Mesothelial cell of epicardium (in vitro differentiated cells): ENCODE measurements at regions not wholly inside any gene's neighbourhood (a gene's known extent, or its start where the extent isn't known, plus 50 kb on each side); places are given as distances from the start of the nearest gene placed in this dataset.

Source experiments
- DNase-seq, 2 experiments: peaks; one replicate each; pipeline ENCODE4 v3.0.0; 2021; ENCODE audit warnings: low spot score in 2 of 2; ENCODE audit not compliant: unreplicated experiment in 2 of 2
- H3K27ac Mint-ChIP-seq: 2 replicates; pipeline ENCODE4 v1.8.0; 2021; ENCODE audit warnings: mixed read lengths
- H3K27me3 Mint-ChIP-seq: 2 replicates; pipeline ENCODE4 v1.8.0; 2021; ENCODE audit warnings: low read depth, mixed read lengths
- H3K36me3 Mint-ChIP-seq: 2 replicates; pipeline ENCODE4 v1.8.0; 2021; ENCODE audit warnings: mixed read lengths
- H3K4me1 Mint-ChIP-seq: 2 replicates; pipeline ENCODE4 v1.8.0; 2021; ENCODE audit warnings: mixed read lengths
- H3K4me3 Mint-ChIP-seq: 2 replicates; pipeline ENCODE4 v1.8.0; 2021; ENCODE audit warnings: mild to moderate bottlenecking, moderate library complexity, mixed read lengths
- H3K9me3 Mint-ChIP-seq: 2 replicates; pipeline ENCODE4 v1.8.0; 2021; ENCODE audit warnings: mixed read lengths
- TF ChIP-seq, protein P1 (sequence below): fragments of 200-600 bp; sonication (generic); IDR thresholded peaks from one replicate; pipeline ENCODE4 v1.5.0; 2021; ENCODE audit warnings: antibody characterized with exemption; ENCODE audit not compliant: unreplicated experiment

DNA sequence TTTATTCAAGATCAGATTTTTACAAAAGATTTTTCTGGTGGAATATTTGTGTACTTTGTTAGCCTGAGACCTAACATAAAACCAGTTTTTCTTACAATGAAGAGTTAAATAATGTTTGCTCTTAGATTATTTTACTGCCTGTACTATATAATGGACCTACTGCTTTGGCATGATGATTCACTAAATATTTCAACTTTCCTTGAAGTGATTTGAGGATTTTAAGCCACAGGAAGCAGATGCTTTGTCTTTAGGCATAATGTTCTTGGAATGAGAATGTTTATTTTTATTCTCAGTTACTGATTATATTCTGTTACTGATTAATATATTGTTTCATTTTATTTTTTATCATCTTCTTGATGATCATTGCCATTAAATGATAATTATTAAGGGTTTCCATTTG is 175.3 kb upstream of the LRP1B start:
- Mint-ChIP-seq H3K27ac (no peak overlapping the region), H3K9me3 (peaks cover 27% of the 10 kb centered on the region), H3K4me3 (no peak overlapping the region), H3K27me3 (no peaks in the 10 kb centered on the region), H3K4me1 (peaks cover 8% of the 10 kb centered on the region), H3K36me3 (peaks cover 5% of the 10 kb centered on the region)
- no peak for DNase-seq
- TF ChIP-seq, protein P1, sequence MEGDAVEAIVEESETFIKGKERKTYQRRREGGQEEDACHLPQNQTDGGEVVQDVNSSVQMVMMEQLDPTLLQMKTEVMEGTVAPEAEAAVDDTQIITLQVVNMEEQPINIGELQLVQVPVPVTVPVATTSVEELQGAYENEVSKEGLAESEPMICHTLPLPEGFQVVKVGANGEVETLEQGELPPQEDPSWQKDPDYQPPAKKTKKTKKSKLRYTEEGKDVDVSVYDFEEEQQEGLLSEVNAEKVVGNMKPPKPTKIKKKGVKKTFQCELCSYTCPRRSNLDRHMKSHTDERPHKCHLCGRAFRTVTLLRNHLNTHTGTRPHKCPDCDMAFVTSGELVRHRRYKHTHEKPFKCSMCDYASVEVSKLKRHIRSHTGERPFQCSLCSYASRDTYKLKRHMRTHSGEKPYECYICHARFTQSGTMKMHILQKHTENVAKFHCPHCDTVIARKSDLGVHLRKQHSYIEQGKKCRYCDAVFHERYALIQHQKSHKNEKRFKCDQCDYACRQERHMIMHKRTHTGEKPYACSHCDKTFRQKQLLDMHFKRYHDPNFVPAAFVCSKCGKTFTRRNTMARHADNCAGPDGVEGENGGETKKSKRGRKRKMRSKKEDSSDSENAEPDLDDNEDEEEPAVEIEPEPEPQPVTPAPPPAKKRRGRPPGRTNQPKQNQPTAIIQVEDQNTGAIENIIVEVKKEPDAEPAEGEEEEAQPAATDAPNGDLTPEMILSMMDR = no peak

DNA sequence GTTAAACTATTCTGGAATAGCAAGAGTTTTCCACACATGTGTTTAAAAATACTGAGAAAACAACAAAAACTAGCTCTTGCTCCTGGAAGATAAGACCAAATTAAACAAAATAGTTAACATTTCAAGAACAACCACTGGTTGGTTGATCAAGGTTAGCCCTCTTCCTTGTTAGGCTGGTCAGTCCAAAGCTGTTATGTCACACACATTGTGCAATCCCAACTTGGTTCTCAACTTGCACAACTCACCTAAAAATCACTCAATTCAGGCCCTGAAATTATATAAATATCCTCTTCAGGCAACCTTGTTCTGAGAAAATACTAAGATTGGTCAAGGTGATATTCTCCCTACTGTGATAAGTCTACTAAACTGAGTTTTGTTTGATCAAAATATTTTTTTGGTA is 169.7 kb upstream of the LRP1B start:
- Mint-ChIP-seq H3K27ac (no peak overlapping the region), H3K9me3 (peaks cover 24% of the 10 kb centered on the region), H3K4me3 (no peak overlapping the region), H3K36me3 (no peaks in the 10 kb centered on the region), H3K27me3 (no peaks in the 10 kb centered on the region), H3K4me1 (no peaks in the 10 kb centered on the region)
- no peak for DNase-seq
- TF ChIP-seq, protein P1 = no peak

DNA sequence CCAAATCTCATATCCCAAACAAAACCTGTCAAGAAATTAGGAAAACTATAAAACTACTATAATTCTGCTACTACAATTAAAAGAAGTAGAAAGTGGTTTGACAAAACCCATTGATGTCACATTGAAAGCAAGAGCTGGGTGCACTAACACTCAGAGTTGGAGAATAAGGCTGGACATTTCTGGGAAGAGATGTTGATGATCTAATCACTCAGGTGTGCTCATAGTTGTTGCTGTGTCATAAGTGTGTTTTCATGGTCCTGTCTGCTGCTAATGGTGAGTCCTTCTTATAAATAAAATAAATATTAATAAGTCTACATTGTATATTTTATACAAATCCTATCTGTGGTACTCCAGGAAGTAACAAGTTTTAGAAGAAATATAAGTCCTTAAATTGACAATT is 168.2 kb upstream of the LRP1B start:
- peaks cover 28% of the 10 kb centered on the region for H3K9me3 Mint-ChIP-seq
- no peak overlapping the region for H3K4me3 Mint-ChIP-seq
- TF ChIP-seq, protein P1 = no peak

DNA sequence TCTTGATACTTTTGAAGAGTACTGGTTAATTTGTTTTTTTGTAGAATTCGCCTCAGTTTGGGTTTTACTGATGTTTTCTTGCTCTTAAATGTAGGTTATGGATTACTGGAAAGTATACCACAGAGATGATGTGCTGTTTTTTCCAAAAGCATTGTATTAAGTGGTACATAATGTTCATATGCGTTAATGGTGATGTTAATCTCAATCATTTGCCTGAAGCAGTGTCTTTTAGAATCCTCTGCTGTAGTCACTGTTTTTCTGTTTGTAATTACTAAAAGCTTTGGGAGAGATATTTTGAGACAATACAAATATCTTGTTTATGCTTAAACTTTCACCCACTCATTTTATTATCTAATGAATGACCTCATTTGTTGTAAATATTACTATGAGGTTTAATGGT is 163.4 kb upstream of the LRP1B start:
- no peak overlapping the region for H3K27ac Mint-ChIP-seq
- DNase-seq = no peak
- H3K27me3 Mint-ChIP-seq = no peaks in the 10 kb centered on the region
- H3K4me1 Mint-ChIP-seq = peaks cover 22% of the 10 kb centered on the region
- TF ChIP-seq, protein P1 = no peak
- H3K4me3 Mint-ChIP-seq = no peak overlapping the region
- peaks cover 13% of the 10 kb centered on the region for H3K9me3 Mint-ChIP-seq
- no peaks in the 10 kb centered on the region for H3K36me3 Mint-ChIP-seq

More for the DNA sequence above, 168.2 kb upstream of the LRP1B start:
- Mint-ChIP-seq H3K4me1 (no peaks in the 10 kb centered on the region), H3K27ac (no peak overlapping the region), H3K27me3 (no peaks in the 10 kb centered on the region), H3K36me3 (no peaks in the 10 kb centered on the region)
- no peak for DNase-seq

DNA sequence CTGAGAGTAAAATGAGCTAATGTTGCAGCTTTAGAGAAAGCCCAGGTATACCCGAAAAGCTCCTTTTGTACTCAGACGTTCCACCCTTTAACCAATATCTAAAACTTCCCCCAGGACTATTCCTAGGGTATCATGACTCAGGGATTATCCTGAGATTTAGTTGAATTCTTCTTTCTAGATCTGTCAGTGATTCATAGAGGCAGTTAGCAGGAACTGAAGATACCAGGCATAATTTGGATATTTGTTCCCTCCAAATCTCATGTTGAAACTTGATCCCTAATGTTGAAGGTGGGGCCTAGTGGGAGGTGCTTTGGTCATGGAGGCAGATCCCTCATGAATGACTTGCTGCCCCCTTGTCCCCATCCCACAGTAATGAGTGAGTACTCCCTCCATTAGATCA is 161.2 kb upstream of the LRP1B start:
- Mint-ChIP-seq H3K27ac (no peak overlapping the region), H3K4me3 (no peak overlapping the region), H3K9me3 (peaks cover 13% of the 10 kb centered on the region), H3K4me1 (peaks cover 27% of the 10 kb centered on the region), H3K27me3 (no peaks in the 10 kb centered on the region), H3K36me3 (no peaks in the 10 kb centered on the region)
- TF ChIP-seq, protein P1 = no peak
- DNase-seq = no peak

DNA sequence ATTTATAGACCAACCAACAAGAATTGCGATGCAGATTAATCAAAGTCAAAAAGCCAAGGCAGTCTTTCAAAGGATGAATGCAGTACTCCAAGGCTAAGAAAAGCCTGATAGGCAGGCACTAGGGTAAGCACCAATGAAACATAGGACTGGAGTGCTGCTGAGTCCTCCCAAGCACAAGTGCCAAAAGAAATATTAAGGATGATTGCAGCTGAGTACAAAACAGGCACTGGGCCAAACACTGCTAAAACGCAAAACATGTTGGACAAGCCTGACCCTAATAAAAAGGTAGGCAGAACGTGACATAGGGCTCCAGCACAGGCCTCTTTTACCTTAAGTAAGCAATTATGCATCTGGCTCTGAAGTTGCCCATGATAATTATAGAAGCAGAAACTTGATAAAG is 160.1 kb upstream of the LRP1B start:
- no peak for DNase-seq
- H3K4me3 Mint-ChIP-seq = no peak overlapping the region
- H3K36me3 Mint-ChIP-seq = no peaks in the 10 kb centered on the region
- H3K9me3 Mint-ChIP-seq = peaks cover 13% of the 10 kb centered on the region
- TF ChIP-seq, protein P1 = no peak
- peaks cover 30% of the 10 kb centered on the region for H3K4me1 Mint-ChIP-seq
- H3K27me3 Mint-ChIP-seq = no peaks in the 10 kb centered on the region
- no peak overlapping the region for H3K27ac Mint-ChIP-seq
